HG02759 (cell line): ENCODE measurements at regions not wholly inside any gene's neighbourhood (a gene's known extent, or its start where the extent isn't known, plus 50 kb on each side); places are given as distances from the start of the nearest gene placed in this dataset.
"Not testable (repeated sequence)": the region's sequence is repeated elsewhere in the genome, so short reads cannot be mapped to it uniquely, and the experiment has no call there.

Experiments used
- ATAC-seq: cut with Tn5 transposase; IDR thresholded peaks from one replicate; pipeline ENCODE4 v1.9.1; 2021; ENCODE audit warnings: mild to moderate bottlenecking, moderate library complexity; ENCODE audit not compliant: unreplicated experiment

- peak; percentile 42 for ATAC-seq
These were observed 110.7 kb upstream of the PHACTR1 start for GRCh38 chr6:12605888-12606345.

DNA sequence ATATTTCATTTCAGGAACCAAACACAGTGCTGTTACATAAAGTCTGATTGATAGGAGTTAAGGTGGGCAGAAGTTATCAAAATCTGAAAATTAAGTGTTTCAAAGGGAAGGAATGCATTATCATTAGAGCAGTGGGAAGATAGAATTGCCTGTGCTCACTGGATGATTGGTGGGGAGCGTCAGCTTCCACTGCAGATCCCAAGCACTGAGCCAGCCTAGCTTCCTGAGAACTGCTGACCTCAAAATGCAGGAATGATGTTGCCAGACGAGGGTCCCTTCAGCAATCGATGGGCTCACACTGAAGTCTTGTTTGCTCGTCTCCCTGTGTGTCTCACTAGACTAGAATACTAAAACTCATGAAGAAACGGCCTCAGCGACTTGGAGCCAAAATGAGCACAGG, 110.0 kb upstream of the PHACTR1 start:
- no peak for ATAC-seq

- peak; percentile 72 for ATAC-seq
These were observed 108.3 kb upstream of the PHACTR1 start for GRCh38 chr6:12608016-12608860.

GRCh38 chr6:12608874-12609273, 107.7 kb upstream of the PHACTR1 start:
- ATAC-seq: peak; percentile 12

DNA sequence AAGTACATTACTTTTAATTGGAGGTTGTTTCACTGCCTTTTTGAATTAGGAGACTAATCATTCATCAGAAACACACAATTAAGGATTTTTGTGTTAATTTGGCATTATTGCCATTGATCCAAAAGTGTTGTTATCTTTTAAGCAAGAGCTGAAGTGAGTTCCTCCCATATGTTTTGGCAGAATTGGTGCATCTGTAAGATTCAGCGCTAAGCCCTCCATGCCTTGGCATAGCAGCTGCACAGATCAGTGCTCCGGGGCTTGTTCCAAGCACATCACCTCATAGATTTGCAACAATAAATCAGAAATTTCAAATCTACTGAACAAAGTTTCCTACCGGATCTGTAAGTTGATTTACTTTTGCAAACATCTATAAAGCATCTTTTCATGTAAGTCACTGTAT, 106.8 kb upstream of the PHACTR1 start:
- no peak for ATAC-seq

DNA sequence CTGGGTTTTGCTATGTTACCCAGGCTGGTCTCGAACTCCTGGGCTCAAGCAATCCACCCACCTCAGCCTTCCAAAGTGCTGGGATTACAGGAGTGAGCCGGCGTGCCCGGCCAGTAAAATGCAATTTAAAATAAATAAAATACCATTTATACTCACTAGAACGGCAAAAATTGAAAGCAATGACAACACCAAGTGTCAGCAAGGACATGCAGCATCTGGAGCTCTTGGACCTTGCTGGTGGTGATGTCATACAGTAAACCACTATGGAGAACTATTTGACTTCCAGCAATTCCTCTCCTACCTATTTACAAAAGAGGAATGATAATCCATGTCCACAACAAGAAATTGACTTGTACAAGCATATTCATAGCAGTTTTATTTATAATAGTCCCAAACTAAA, 105.7 kb upstream of the PHACTR1 start:
- ATAC-seq: no peak

GRCh38 chr6:12613811-12614210, 102.8 kb upstream of the PHACTR1 start:
- no peak for ATAC-seq

DNA sequence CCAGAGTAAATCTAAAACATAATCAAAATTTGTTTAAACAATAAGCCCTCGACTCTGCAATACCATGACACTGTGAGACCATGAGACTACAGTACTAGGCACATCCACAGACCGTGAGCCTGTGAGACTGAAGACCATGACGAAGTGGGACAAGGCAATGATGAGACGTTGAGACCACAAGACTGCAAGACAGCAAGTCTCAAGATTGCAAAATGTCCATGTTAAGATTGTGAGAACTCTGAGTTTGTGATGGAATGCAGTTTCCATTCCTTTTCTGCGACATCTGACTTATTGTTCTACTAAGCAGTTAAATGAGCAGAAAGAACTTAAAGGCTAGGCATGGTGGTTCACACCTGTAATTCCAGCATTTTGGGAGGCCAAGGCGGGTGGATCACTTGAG, 102.1 kb upstream of the PHACTR1 start:
- no peak for ATAC-seq

GRCh38 chr6:12618296-12618695, 98.3 kb upstream of the PHACTR1 start:
- no peak for ATAC-seq

- no peak for ATAC-seq
These were observed 94.8 kb upstream of the PHACTR1 start for GRCh38 chr6:12621754-12622153.

DNA sequence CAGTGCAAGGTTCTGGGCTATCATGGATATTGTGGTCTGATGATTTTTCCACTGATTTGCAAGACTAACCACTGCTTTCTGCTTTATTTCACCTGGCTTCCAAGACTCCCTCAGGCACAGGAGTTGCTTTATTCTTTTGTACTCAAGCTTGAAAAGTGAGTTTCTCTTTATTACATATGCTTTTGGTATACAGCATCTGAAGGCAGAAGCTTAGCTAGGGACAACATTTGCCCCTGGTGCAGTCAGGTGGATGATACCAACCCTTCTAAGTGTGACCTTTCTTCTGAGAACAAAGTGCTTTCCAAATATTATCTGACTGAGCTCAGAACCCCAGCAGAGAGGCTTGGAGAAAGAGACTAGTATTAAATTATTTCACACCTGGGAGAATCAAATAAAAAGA, 94.0 kb upstream of the PHACTR1 start:
- ATAC-seq: no peak

DNA sequence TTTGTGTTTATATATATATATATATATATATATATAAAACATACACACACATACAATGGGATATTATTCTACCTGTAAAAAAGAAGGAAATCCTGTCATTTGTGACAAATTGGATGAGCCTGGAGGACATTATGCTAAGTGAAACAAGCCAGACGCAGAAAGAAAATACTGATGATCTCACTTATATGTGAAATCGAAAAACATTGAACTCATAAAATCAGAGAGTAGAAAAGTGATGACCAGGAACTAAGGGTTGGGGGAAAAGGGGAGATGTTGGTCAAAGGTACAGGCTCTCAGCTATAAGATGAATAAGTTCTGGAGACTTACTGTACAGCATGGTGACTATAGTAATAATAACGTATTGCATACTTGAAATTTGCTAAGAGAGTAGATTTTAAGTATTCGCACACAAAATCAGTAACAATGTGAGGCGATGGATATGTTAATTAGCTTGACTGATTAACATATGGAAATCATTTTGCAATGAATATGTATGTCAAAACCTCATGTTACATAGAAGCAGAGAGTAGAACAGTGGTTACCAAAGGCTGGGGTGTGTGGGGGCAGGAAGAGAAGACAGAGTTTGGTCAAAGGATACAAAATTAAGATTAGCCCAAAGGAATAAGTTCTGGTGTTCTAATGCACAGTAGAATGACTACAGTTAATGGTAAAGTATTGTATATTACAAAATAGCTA, 92.3 kb upstream of the PHACTR1 start:
- ATAC-seq: no peak

- no peak for ATAC-seq
These were observed 89.5 kb upstream of the PHACTR1 start for GRCh38 chr6:12627053-12627452.

GRCh38 chr6:12628327-12628726, 88.2 kb upstream of the PHACTR1 start:
- ATAC-seq: no peak

- ATAC-seq: not testable (repeated sequence)
These were observed 82.8 kb upstream of the PHACTR1 start for GRCh38 chr6:12633746-12634145.

- ATAC-seq: no peak
These were observed 81.2 kb upstream of the PHACTR1 start for GRCh38 chr6:12635375-12635774.

DNA sequence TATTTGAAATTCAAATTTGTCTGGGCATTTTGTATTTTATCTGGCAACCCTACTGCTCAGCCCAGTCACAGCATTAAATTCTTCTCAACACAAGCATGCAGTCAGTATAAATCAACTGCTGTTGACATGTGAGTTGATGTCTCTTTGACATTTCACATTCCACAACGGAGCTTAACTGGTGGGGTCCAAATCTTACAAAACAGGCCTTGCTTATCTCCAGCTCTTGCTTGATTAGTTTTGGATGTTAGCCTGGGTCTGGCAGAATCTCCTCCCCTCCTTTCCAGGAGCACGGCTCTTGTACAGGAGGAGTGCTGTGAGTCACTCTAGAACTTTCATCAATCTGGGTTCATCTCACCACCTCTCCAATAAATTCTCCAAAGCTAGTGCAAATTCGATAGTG, 80.8 kb upstream of the PHACTR1 start:
- no peak for ATAC-seq

GRCh38 chr6:12636336-12636735, 80.2 kb upstream of the PHACTR1 start:
- no peak for ATAC-seq

DNA sequence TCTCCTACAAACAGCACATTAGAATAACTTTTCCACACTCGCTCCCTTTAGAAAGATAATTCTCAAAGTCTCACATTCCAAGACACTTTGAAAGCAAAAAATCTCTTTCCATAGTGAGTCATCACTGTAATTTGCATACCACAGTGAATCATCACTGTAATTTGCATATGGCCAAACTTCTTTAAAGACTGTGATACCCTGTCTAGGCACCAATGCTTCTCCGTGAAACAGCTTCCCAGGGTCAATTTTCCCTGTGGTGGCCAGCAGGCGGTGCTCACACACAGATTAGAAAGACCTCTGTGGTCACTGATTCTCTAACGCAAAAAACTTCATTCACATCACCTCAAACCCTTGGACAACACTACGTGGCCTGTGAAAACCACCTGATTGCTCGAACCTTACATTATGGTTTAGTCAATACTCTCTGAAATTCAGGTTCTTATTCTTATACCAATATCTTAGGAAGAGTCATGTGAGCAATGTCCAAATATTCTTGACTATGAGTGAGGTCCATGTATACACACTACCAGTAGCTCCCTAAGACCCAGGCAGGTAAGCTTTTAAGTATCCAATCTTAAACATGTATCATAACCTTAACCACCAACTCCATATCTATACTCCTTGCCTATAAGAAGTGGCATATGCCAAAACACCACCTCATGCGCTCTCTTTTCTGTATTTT, 78.5 kb upstream of the PHACTR1 start:
- ATAC-seq: peak; percentile 75

- ATAC-seq: no peak
These were observed 76.1 kb upstream of the PHACTR1 start for GRCh38 chr6:12640438-12640837.

DNA sequence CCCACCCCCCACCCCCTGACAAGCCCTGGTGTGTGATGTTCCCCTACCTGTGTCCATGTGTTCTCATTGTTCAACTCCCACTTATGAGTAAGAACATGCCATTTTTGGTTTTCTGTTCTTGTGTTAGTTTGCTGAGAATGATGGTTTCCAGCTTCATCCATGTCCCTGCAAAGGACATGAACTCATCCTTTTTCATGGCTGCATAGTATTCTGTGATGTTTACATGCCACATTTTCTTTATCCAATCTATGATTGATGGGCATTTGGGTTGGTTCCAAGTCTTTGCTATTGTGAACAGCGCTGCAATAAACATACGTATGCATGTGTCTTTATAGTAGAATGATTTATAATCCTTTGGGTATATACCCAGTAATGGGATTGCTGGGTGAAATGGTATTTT, 74.8 kb upstream of the PHACTR1 start:
- ATAC-seq: not testable (repeated sequence)

DNA sequence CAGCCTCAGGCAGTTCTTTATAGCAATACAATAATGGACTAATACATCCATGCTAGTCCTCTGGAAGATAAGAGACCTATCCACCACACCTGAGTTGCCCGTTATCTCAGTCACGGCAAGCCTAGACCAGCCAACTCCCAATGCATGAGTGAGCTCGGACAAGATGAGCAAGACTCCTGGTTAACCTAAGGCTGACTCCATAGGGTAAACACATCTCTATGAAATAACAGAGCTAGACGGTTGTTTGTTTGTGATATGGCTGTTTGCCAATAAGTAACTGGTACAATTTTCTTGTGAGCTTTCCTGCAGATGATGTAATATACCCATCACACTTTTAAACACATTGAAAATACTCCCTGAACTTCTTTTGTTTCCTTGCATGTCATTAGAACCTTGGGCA, 70.6 kb upstream of the PHACTR1 start:
- ATAC-seq: no peak
